GM20000 (cell line): ENCODE measurements at regions not wholly inside any gene's neighbourhood (a gene's known extent, or its start where the extent isn't known, plus 50 kb on each side); places are given as distances from the start of the nearest gene placed in this dataset.

Experiments
- DNase-seq: peaks from one replicate; pipeline ENCODE4 v3.0.0; 2012; ENCODE audit warnings: low spot score
- CTCF ChIP-seq: IDR thresholded peaks from 2 replicates; pipeline ENCODE4 v1.5.1; 2012; ENCODE audit warnings: mild to moderate bottlenecking, control low read depth; ENCODE audit errors: extremely low read depth, missing control alignments

- DNase-seq: no peak
- no peak for TF ChIP-seq CTCF
Measured at GRCh38 chr3:166759736-166760513, 620.2 kb downstream of the ZBBX start.

- DNase-seq: no peak
- TF ChIP-seq CTCF: no peak
Measured at GRCh38 chr3:166752214-166752613, 627.9 kb downstream of the ZBBX start.

GRCh38 chr3:166743481-166744134 is 636.5 kb downstream of the ZBBX start:
- TF ChIP-seq CTCF: no peak
- no peak for DNase-seq

- TF ChIP-seq CTCF: no peak
- DNase-seq: no peak
Measured at GRCh38 chr3:166734734-166735133, 645.4 kb downstream of the ZBBX start.

DNA sequence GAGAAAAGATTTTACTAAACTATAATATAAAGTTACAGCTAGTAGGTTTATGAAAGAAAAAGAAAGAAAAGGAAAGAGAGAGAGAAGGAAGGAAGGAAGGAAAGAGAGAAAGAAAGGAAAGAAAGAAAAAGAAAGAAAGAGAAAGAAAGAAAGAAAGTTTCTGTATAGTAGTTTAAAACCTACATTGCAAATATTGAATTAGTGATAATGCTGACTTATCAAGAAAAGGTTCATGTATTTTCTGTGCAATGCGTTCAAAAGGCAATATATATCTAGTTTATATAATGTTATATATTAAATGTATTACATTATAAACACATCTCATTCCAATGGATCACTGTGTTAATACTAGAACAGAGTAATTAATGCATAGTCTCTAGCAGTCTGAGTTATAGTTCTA is 648.4 kb downstream of the ZBBX start:
- TF ChIP-seq CTCF: no peak
- no peak for DNase-seq

GRCh38 chr3:166721466-166721865 is 658.6 kb downstream of the ZBBX start:
- no peak for DNase-seq

More at GRCh38 chr3:166721466-166721865, 658.6 kb downstream of the ZBBX start:
- TF ChIP-seq CTCF: no peak
